H7 (cell line): ENCODE measurements at regions not wholly inside any gene's neighbourhood (a gene's known extent, or its start where the extent isn't known, plus 50 kb on each side); places are given as distances from the start of the nearest gene placed in this dataset.
"Not testable (repeated sequence)": the region's sequence is repeated elsewhere in the genome, so short reads cannot be mapped to it uniquely, and the experiment has no call there.

Source experiments
- DNase-seq: peaks from one replicate; pipeline ENCODE4 v3.0.0; 2012
- H3K27me3 ChIP-seq: 2 replicates; pipeline ENCODE4 v1.6.0; 2011; ENCODE audit warnings: mild to moderate bottlenecking, low read length; ENCODE audit not compliant: control insufficient read depth, insufficient read depth
- H3K36me3 ChIP-seq: replicated peaks from 2 replicates; pipeline ENCODE4 v1.5.1; 2011; ENCODE audit warnings: low read length; ENCODE audit not compliant: control insufficient read depth, insufficient read depth
- H3K4me3 ChIP-seq: 2 replicates; pipeline ENCODE4 v1.5.1; 2011; ENCODE audit warnings: low read depth, mild to moderate bottlenecking, control low read depth, low read length, moderate library complexity; ENCODE audit not compliant: insufficient read depth

DNA sequence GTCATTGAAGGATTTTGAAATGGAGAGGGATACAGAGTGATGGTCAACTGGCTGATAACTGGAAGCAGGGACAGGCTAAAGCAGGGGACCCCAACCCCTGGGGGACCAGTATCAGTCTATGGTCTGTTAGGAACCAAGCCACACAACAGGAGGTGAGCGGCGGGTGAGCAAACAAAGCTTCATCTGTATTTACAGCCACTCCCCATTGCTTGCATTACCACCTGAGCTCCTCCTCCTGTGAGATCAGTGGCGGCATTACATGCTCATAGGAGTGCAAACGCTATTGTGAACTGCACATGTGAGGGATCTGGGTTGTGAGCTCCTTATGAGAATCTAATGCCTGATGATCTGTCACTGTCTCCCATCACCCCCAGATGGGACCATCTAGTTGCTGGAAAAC lies 407.9 kb downstream of the BUD13 start:
- DNase-seq = not testable (repeated sequence)

DNA sequence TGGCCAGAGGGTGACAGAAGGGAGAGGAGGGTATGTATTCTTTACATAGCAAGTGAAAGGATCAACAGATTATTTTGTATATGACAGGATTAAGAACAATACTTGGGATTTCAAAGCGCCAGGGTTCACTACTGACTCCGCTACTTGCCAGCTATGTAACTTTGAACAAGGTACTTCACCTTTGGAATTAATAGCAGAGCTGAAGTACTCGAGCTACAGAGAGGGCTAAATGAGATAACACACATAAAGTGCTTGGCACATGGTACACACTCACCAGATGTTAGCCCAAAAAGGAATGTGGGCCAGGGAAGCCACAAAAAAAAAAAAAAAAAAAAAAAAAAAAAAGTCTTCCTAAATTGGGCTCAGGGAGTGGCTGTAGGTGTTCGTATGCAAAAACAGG lies 408.4 kb downstream of the BUD13 start:
- Histone ChIP-seq H3K4me3 (no peak overlapping the region), H3K27me3 (no peaks in the 10 kb centered on the region), H3K36me3 (no peaks in the 10 kb centered on the region)
- DNase-seq = no peak

More for the DNA sequence above, 407.9 kb downstream of the BUD13 start:
- not testable (repeated sequence) for H3K4me3 ChIP-seq, H3K36me3 ChIP-seq, H3K27me3 ChIP-seq

DNA sequence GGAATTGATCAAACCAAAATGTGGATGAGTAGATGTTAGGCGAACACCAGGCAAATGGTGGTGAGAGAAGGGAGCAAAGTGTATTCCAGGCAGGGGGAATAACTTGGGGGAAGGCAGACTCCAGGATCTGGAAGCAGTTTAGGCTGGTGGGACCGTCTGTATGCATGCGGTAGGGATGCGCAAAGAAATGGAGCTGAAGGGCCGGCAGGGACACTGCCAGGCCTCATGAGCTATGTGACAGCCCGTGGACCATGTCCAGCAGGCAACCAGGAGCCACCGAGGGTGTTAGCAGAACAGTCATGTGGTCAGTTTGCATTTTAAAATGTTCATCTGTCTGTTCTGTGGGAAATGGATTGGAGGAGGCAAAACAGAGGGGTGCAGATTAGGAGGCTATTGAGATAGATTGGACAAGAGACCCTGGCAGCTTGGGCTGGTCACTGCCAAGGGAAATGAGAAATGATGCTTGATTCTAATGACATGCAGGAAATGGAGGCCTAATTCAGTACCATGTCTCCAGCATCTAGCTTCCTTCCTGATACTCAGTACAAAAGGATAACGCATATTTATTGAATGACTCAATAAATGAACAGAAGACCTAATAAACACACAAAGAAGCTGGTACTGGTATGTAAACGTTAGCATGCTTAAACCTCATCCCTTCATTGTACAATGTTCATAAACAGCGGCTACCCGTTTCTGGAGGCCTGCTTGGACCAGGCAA lies 412.4 kb downstream of the BUD13 start:
- no peak overlapping the region for H3K4me3 ChIP-seq
- H3K36me3 ChIP-seq = no peaks in the 10 kb centered on the region
- no peaks in the 10 kb centered on the region for H3K27me3 ChIP-seq
- DNase-seq = no peak

DNA sequence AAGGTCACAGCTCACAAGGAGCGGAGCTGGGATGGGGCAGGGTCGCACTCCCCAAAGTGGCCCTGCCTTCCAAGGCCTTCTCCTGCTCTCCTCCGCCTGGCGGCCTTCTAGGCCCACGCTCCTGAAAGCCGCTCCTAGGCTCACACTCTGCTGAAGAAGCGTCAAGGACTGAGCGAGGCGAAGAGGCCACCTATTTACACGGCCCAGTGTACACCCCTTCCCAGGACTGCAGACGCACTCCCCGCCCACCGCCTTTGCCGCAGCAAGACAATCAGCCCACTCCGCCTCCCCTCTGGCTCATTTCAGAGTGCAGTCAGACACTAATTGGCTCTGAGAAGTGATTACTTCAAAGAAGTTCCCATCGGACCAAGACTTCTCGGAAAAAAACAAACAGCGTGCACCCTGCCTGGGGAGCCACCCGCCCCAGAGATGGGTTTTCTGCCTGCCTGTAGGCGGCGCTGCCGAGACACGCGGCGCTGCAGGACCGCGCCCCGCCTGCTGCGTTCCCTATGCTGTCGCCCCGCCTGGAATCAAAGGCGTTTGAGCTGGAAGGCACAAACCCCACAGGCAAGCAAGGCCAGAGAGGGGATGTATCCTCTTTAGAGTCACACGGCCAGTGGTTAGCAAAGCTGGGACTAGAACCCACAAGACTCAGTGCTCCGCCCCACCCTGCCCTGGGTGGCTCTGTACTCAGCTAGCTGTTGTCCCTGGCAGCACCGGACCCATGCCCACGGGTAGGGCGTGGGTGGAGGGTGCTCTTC lies 414.8 kb downstream of the BUD13 start:
- no peaks in the 10 kb centered on the region for H3K36me3 ChIP-seq
- no peaks in the 10 kb centered on the region for H3K27me3 ChIP-seq
- H3K4me3 ChIP-seq = no peak overlapping the region
- DNase-seq = peak; percentile 96

DNA sequence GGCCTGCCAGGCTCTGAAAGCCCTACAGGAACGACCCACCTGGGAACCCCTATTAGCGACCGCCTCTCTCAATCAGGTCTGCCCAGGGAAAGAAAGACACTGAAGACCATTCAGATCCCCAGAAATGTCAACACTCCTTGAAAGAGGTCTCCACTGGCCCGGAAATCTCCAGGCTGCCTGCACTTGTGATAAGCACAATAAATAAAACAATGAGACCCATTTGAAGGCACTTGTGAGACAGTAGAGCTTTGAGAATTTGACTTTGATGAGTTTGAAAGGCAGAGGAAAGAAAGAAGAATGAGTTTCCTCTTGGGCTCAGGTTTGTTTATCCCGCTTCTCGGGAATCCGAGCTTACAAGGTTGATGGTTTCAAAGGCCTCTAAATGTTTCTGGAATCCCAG lies 416.3 kb downstream of the BUD13 start:
- no peak overlapping the region for H3K4me3 ChIP-seq
- H3K27me3 ChIP-seq = no peaks in the 10 kb centered on the region
- no peaks in the 10 kb centered on the region for H3K36me3 ChIP-seq
- no peak for DNase-seq

DNA sequence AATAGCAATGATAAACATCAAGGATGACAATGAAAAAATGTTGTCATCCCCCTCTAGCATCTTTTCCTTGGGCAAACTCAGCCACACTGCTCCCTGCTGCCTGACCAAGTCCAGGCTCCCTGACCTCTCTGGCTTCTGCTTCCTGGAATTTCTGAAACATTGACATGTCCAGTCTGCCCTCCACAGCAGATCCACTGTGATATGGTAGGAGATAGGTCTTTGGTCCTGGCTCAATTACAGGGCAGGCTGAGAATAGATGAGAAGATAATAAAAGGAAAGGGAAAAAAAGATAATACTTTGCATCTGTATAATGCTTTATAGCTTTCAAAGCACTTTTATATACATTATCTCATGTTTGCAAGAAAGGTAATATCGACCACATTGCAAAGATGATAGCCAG lies 417.7 kb downstream of the BUD13 start:
- H3K36me3 ChIP-seq = no peaks in the 10 kb centered on the region
- H3K27me3 ChIP-seq = no peaks in the 10 kb centered on the region
- DNase-seq = no peak
- no peak overlapping the region for H3K4me3 ChIP-seq

DNA sequence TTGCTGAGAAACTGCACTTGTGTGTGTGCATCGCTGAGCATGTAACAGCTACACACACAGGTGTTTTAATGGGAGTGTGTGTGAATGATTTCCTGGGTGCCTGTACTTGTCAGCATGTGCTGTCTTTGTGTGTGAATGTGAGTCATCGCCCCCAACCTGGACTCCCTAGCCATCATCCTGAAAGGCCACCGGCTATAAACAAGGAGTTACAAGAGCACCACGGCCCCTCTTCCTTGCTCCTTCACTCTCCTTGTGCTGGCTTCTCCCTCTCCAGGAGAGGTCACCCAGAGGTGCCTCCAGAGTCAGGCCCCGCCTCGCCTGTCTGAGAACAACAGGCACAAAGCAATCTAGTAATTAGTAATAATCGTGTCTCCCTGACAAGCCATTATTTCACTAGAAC lies 419.2 kb downstream of the BUD13 start:
- no peak overlapping the region for H3K4me3 ChIP-seq
- H3K27me3 ChIP-seq = no peaks in the 10 kb centered on the region
- H3K36me3 ChIP-seq = no peaks in the 10 kb centered on the region
- no peak for DNase-seq

DNA sequence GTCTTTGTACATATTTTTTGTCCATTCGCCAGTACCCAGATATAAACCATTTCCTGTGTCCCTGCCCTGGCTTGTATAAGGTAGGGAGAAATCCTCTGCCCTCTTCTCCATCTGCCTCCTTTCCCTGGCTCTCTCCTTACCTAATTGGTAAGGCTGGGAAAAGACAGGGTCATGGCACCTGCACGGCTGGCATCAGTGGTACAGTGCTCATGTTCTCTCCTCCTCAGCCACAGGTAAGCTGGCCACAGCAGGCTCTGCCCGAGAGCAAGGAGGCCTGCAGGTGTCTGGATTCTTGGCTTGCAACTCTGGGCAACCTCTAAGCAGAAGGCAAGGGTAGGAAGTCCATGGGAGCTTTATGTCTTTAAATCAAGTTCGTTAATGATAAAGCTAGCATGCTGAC lies 419.9 kb downstream of the BUD13 start:
- no peaks in the 10 kb centered on the region for H3K36me3 ChIP-seq
- H3K27me3 ChIP-seq = no peaks in the 10 kb centered on the region
- no peak for DNase-seq
- H3K4me3 ChIP-seq = no peak overlapping the region

DNA sequence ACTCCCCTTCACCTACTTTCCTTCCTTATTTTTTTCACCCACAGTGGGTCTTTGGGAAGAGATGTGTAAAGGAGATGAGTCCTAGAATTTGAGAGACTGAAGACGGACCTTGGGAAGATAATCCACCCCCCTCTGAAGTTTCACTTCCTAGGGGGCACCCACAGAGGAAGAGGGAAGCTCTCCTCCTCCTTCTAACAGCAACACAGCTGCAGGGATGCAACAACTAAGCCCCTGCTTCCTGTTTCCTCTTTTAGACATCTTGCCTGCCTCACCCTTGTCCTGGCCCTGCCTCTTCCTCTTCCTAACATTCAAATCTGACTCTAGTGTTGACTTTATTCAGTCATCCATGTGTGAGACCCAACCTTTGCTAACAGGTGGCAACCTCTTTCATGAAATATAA lies 424.6 kb downstream of the BUD13 start:
- Histone ChIP-seq H3K4me3 (no peak overlapping the region), H3K36me3 (no peaks in the 10 kb centered on the region), H3K27me3 (no peaks in the 10 kb centered on the region)
- no peak for DNase-seq

DNA sequence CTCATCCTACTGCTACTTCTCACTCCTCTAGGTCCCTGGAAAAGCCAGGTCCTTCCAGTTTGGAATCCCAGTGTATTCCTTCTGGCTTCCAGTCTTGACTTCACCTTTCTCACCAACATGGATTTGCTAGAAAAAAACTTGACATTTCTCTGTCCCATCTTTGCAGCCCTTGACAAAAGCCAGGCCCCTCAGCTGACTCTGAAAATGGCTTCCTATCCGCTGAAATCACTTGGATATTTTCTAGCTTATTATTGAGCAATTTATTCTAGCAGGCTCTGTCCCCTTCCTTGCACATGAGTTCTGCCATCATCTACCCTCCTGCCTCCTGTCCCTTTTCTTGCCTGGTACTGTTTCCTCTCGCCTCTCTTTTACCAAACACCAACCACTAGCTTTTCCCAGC lies 427.2 kb downstream of the BUD13 start:
- no peak overlapping the region for H3K4me3 ChIP-seq
- H3K36me3 ChIP-seq = no peaks in the 10 kb centered on the region
- H3K27me3 ChIP-seq = no peaks in the 10 kb centered on the region
- no peak for DNase-seq

DNA sequence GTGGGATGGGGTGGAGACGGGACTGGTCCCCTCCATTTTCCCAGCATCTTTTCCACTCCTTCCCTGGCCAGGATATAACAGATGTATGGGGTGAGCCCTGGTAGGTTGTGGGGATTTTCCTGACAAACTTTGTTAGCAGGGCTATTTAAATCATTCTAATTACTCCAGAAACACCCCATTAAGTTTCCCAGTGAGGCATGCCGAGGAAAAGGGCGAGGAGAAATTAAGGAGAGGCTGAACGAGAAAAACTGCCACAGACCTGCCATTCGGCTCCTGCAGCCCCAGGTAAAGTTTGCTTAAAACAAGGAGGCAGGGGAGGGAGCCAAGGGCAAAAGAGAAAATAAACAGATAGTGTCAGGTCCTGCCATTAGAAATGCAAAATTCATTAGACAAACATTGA lies 428.2 kb downstream of the BUD13 start:
- Histone ChIP-seq H3K27me3 (no peaks in the 10 kb centered on the region), H3K36me3 (no peaks in the 10 kb centered on the region), H3K4me3 (no peak overlapping the region)
- no peak for DNase-seq

DNA sequence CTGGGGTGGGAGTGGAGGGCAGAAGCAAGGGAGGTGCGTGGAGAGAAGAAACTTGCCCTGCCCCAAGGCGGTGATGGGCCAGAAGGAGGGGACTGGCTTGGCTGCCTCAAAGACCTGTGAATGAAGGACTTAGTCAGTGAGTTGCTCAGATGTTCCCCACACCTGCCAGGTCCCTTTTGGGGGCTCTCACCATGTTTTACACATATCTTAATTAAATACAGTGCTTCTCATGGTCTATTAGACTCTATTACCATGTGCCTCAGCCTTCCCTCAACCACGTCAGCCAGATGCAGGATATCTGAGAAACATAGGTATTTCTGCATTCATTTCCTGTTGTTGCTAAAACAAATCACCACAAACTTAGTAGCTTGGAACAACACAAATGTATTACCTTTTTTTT lies 429.5 kb downstream of the BUD13 start:
- DNase-seq = no peak
- no peaks in the 10 kb centered on the region for H3K36me3 ChIP-seq
- no peak overlapping the region for H3K4me3 ChIP-seq
- no peaks in the 10 kb centered on the region for H3K27me3 ChIP-seq

DNA sequence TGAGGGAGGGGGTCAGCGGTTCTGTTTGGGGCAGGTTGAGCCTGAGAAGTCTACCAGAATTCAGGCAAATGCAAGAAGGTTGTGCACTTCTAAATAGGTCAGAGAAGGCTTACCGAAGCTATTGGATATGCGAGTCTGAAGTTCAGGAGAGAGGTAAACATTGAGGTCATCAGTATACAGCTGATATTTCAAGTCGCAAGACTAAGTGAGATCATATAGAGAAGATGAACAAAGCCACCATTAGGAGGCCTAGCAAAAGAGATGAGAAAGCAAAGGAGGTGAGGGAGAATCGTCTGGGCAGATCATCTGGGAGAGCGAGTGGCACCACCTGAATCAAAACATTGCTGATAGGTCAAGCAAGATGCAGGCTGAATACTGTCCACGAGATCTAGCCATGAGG lies 430.6 kb downstream of the BUD13 start:
- H3K36me3 ChIP-seq = no peaks in the 10 kb centered on the region
- no peak overlapping the region for H3K4me3 ChIP-seq
- H3K27me3 ChIP-seq = no peaks in the 10 kb centered on the region
- no peak for DNase-seq

DNA sequence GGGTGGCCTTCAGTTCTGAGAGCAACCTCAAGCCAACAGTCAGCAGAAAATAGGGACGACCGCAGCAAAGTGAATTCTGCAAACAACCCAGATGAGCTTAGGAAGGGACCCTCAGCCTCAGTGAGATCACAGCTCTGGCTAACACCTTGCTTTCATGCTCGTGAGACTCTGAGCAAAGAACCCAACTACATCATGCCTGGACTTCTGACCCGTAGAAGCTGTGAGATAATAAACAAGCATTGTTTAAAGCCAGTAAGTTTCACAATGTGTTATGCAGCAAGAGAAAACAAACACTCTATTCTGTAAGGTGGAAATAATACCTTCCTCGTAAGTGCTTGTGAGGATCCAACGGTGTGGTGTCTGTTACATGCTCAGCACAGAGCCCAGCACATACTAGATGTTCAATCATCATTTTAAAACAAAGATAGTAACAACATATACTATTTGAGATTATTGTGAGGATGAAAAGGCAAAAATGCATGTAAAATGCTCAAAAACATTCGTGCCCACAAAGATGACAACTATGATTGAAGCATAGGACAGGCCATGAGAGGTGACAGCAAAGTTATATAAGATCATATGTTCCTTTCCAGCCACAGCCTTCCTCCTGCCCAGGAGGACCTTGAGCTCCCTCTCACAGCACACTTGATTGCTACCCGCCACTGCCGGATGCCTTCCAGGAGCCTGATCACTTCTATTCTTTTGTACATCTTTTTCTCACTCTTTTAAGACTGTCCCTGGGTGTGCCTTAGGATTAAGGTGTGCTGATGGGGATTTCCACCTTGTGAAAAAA lies 433.3 kb downstream of the BUD13 start:
- Histone ChIP-seq H3K4me3 (no peak overlapping the region), H3K36me3 (no peaks in the 10 kb centered on the region), H3K27me3 (no peaks in the 10 kb centered on the region)
- DNase-seq = no peak

DNA sequence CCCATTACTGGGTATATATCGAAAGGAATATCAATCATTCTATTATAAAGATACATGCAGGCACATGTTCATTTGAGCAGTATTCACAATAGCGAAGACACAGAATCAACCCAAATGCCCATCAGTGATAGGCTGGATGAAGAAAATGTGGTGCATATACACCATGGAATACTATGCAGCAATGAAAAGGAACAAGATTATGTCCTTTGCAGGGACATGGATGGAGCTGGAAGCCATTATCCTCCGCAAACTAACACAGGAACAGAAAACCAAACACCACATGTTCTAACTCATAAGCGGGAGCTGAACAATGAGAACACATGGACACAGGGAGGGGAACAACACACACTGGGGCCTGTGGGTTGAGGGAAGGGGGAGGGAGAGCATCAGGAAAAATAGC lies 434.3 kb downstream of the BUD13 start:
- H3K36me3 ChIP-seq, DNase-seq, H3K4me3 ChIP-seq, H3K27me3 ChIP-seq: not testable (repeated sequence)
